Esophagus squamous epithelium (tissue), 5 donors: ENCODE measurements at regions not wholly inside any gene's neighbourhood (a gene's known extent, or its start where the extent isn't known, plus 50 kb on each side); places are given as distances from the start of the nearest gene placed in this dataset.
"Not testable (repeated sequence)": the region's sequence is repeated elsewhere in the genome, so short reads cannot be mapped to it uniquely, and the experiment has no call there.

ENCODE experiments used
- DNase-seq: peaks from one replicate; lab custom pipeline; 2025; lab: John Stamatoyannopoulos, UW
- H3K27ac ChIP-seq, 4 donors: fragments of 200-600 bp; sonication (generic); one replicate each; pipeline ENCODE4 v1.5.1; 2016 to 2019; ENCODE audit warnings: mild to moderate bottlenecking in 1 of 4
- H3K27me3 ChIP-seq, 4 donors: fragments of 200-600 bp; sonication (generic); 1 replicate in 3 of 4; 2 replicates in 1 of 4; pipeline versions ENCODE4 v1.5.1 to v1.6.0; 2017 to 2021; ENCODE audit warnings: antibody characterized with exemption in 1 of 4
- H3K36me3 ChIP-seq, 3 donors: fragments of 200-600 bp; sonication (generic); one replicate each; pipeline ENCODE4 v1.5.1; 2016 to 2019
- H3K4me1 ChIP-seq, 3 donors: fragments of 200-600 bp; sonication (generic); one replicate each; pipeline ENCODE4 v1.5.1; 2017 to 2019
- H3K4me3 ChIP-seq, 4 donors: fragments of 200-600 bp; sonication (generic); 1 replicate in 3 of 4; 2 replicates in 1 of 4; pipeline ENCODE4 v1.5.1; 2016 to 2019; ENCODE audit warnings: mild to moderate bottlenecking in 2 of 4, moderate library complexity in 1 of 4
- H3K9me3 ChIP-seq, 3 donors: fragments of 200-600 bp; sonication (generic); one replicate each; pipeline ENCODE4 v1.5.1; 2016 to 2019
- POLR2A ChIP-seq, 4 donors: fragments of 450-650 bp; IDR thresholded peaks; one replicate each; pipeline ENCODE4 v1.6.1; 2017; ENCODE audit warnings: antibody characterized with exemption in 4 of 4, mild to moderate bottlenecking in 4 of 4, moderate library complexity in 3 of 4
- WGBS, 2 donors: methylation state at CpG; one replicate each; pipeline ENCODE4 v1.1.5; 2018; 5-methylcytosine and 5-hydroxymethylcytosine counted together
- intact Hi-C: fragments of 100-400 bp; cut with DNase I; formaldehyde crosslinking; loops from one replicate; pipeline ENCODE4 v1.15.0; 2022
- TF ChIP-seq, protein P1 (sequence below), 6 experiments: fragments of 450-650 bp in 4 of 6; fragments of 200-600 bp in 2 of 6; sonication (generic) in 2 of 6; IDR thresholded peaks; one replicate each; pipeline ENCODE4 v1.5.1; 2016 to 2019; ENCODE audit warnings: antibody characterized with exemption in 6 of 6, mild to moderate bottlenecking in 4 of 6, moderate library complexity in 4 of 6
- donor health status: DM: yes; HTN: yes; CAD: no.

- Histone ChIP-seq H3K4me1 (no peaks in the 10 kb centered on the region), H3K36me3 (no peaks in the 10 kb centered on the region), H3K4me3 (no peak overlapping the region), H3K27me3 (no peaks in the 10 kb centered on the region), H3K27ac (no peak overlapping the region), H3K9me3 (no peaks in the 10 kb centered on the region)
- no peak for DNase-seq
- intact Hi-C loops = no loop called here
- 86 to 87% methylated on average over 1 of the region's 1 CpG for WGBS, 2 donors
- no peak for TF ChIP-seq POLR2A (IDR thresholded peaks at IDR 0.05)
- TF ChIP-seq, protein P1, sequence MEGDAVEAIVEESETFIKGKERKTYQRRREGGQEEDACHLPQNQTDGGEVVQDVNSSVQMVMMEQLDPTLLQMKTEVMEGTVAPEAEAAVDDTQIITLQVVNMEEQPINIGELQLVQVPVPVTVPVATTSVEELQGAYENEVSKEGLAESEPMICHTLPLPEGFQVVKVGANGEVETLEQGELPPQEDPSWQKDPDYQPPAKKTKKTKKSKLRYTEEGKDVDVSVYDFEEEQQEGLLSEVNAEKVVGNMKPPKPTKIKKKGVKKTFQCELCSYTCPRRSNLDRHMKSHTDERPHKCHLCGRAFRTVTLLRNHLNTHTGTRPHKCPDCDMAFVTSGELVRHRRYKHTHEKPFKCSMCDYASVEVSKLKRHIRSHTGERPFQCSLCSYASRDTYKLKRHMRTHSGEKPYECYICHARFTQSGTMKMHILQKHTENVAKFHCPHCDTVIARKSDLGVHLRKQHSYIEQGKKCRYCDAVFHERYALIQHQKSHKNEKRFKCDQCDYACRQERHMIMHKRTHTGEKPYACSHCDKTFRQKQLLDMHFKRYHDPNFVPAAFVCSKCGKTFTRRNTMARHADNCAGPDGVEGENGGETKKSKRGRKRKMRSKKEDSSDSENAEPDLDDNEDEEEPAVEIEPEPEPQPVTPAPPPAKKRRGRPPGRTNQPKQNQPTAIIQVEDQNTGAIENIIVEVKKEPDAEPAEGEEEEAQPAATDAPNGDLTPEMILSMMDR (IDR thresholded peaks at IDR 0.05) = no peak
Observed at GRCh38 chr17:71203953-71204352, 916.9 kb upstream of the SOX9 start.

GRCh38 chr17:71205951-71206350 lies 914.9 kb upstream of the SOX9 start:
- H3K27ac ChIP-seq, H3K27me3 ChIP-seq, intact Hi-C loops, H3K4me3 ChIP-seq, H3K36me3 ChIP-seq, H3K9me3 ChIP-seq, DNase-seq, H3K4me1 ChIP-seq: not testable (repeated sequence)
- 69 to 92% methylated on average over 2 of the region's 5 CpGs for WGBS, 2 donors

DNA sequence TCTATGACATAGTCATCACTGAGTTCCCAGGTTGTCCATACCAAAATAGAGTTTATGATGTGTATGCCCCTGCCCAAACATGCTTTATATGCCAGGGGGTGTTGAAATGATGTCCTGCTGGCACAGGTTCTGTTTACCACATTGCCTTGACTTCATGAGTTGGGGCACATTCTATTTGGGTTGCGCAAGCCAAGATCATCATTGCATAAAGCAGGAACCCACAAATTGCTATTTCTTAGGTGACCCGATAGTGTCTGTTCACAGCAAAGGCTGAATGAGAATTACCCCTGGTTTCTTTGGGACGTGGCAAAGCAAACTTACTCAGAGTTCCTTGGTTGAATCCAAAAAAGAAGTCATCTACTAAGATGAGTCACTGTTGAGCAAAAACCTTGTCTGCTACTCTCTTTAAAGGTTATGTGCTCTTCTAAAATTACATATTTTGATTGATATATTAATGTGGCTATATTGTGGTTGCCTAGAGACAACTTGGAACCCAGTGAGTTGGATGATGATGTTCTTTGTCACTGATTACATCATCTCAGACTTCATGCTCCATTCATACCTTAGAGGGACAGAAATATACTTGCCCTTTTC lies 912.6 kb upstream of the SOX9 start:
- no peak for DNase-seq
- TF ChIP-seq, protein P1 (IDR thresholded peaks at IDR 0.05) = no peak
- TF ChIP-seq POLR2A (IDR thresholded peaks at IDR 0.05) = no peak
- no peak overlapping the region for H3K27ac ChIP-seq

GRCh38 chr17:71213936-71214335 lies 906.9 kb upstream of the SOX9 start:
- TF ChIP-seq POLR2A (IDR thresholded peaks at IDR 0.05) = no peak
- TF ChIP-seq, protein P1 (IDR thresholded peaks at IDR 0.05) = no peak
- 96 to 100% methylated on average over 1 of the region's 1 CpG for WGBS, 2 donors
- Histone ChIP-seq H3K27me3 (no peaks in the 10 kb centered on the region), H3K9me3 (no peaks in the 10 kb centered on the region), H3K4me3 (no peak overlapping the region), H3K27ac (no peak overlapping the region), H3K36me3 (no peaks in the 10 kb centered on the region), H3K4me1 (no peaks in the 10 kb centered on the region)
- intact Hi-C loops = no loop called here
- DNase-seq = no peak

More for the DNA sequence above, 912.6 kb upstream of the SOX9 start:
- intact Hi-C loops = no loop called here
- no peak overlapping the region for H3K4me3 ChIP-seq
- no peaks in the 10 kb centered on the region for H3K4me1 ChIP-seq
- no peaks in the 10 kb centered on the region for H3K36me3 ChIP-seq
- no peaks in the 10 kb centered on the region for H3K27me3 ChIP-seq
- no peaks in the 10 kb centered on the region for H3K9me3 ChIP-seq
- WGBS, 2 donors = 44 to 57% methylated on average over 2 to 3 of the region's 3 CpGs

DNA sequence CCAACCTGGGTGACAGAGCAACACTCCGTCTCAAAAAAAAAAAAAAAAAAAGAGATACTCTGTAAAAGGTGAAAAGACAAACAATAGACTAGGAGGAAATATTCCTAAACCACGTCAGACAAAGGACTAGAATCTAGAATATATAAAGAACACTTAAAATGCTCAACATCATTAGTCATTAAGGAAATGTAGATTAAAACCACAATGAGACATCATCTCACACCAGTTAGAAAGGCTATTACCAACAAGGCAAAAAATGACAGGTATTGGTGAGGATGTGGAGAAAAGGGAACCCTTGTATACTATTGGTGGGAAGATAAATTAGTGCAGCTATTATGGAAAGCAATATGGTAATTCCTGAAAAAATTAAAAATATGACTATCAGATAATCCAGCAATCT lies 903.1 kb upstream of the SOX9 start:
- Histone ChIP-seq H3K36me3 (no peaks in the 10 kb centered on the region), H3K27me3 (no peaks in the 10 kb centered on the region), H3K4me3 (no peak overlapping the region), H3K9me3 (no peaks in the 10 kb centered on the region), H3K27ac (no peak overlapping the region), H3K4me1 (no peaks in the 10 kb centered on the region)
- intact Hi-C loops = no loop called here
- no peak for DNase-seq
- WGBS, 2 donors = 47 to 51% methylated on average over 2 of the region's 2 CpGs
- TF ChIP-seq POLR2A (IDR thresholded peaks at IDR 0.05) = no peak
- TF ChIP-seq, protein P1 (IDR thresholded peaks at IDR 0.05) = no peak
